GM12878 (cell line): ENCODE measurements at regions not wholly inside any gene's neighbourhood (a gene's known extent, or its start where the extent isn't known, plus 50 kb on each side); places are given as distances from the start of the nearest gene placed in this dataset.
A peak's percentile ranks its signal among the peaks of the same experiment; 100 is the strongest.

Experiments used
- BACH1 ChIP-seq: fragments of 450-650 bp; IDR thresholded peaks from 2 replicates; pipeline ENCODE4 v1.6.1; 2017; ENCODE audit warnings: mild to moderate bottlenecking, borderline replicate concordance
- KLF5 ChIP-seq: fragments of 450-650 bp; IDR thresholded peaks from 2 replicates; pipeline ENCODE4 v1.6.1; 2014; ENCODE audit warnings: mild to moderate bottlenecking; ENCODE audit not compliant: partially characterized antibody
- MTA2 ChIP-seq: fragments of 450-650 bp; IDR thresholded peaks from 2 replicates; pipeline ENCODE4 v1.6.1; 2016; ENCODE audit warnings: low read depth, mild to moderate bottlenecking, moderate library complexity
- MYB ChIP-seq: fragments of 150-350 bp; IDR thresholded peaks from 2 replicates; pipeline ENCODE4 v1.6.1; 2014; ENCODE audit warnings: mild to moderate bottlenecking, low read depth, low read length, borderline replicate concordance
- NFYB ChIP-seq: IDR thresholded peaks from 2 replicates; pipeline ENCODE4 v1.6.1; 2011; ENCODE audit warnings: low read depth, mild to moderate bottlenecking, low read length, improper control_type of control experiment, moderate library complexity; ENCODE audit not compliant: insufficient read depth
- RFX5 ChIP-seq: IDR thresholded peaks from 2 replicates; pipeline ENCODE4 v1.6.1; 2011; ENCODE audit warnings: low read depth, low read length, improper control_type of control experiment
- SIN3A ChIP-seq: IDR thresholded peaks from 2 replicates; pipeline ENCODE4 v1.6.1; 2012; ENCODE audit warnings: low read depth, low read length, improper control_type of control experiment
- TCF12 ChIP-seq: IDR thresholded peaks from 2 replicates; pipeline ENCODE4 v1.6.1; 2011; ENCODE audit warnings: low read depth, mild to moderate bottlenecking, low read length
- TF ChIP-seq, protein P1 (sequence below): fragments of 450-650 bp; formaldehyde crosslinking; IDR thresholded peaks from 2 replicates; pipeline ENCODE4 v1.4.0; 2020; ENCODE audit warnings: mild to moderate bottlenecking, moderate library complexity
- TF ChIP-seq, protein P2 (sequence below), 3 experiments: IDR thresholded peaks in 2 of 3; conservative IDR thresholded peaks in 1 of 3; 2 replicates each; pipeline ENCODE4 v1.5.1; 2011; ENCODE audit warnings: low read depth in 3 of 3, low read length in 3 of 3, mild to moderate bottlenecking in 3 of 3, control low read depth in 2 of 3, moderate library complexity in 2 of 3, inconsistent platforms in 1 of 3, mixed read lengths in 1 of 3; ENCODE audit not compliant: control insufficient read depth in 2 of 3, insufficient read depth in 1 of 3; ENCODE audit errors: extremely low read depth in 1 of 3
- TF ChIP-seq, protein P3 (sequence below): fragments of 450-650 bp; formaldehyde crosslinking; IDR thresholded peaks from 2 replicates; pipeline ENCODE4 v1.4.0; 2022; ENCODE audit warnings: mild to moderate bottlenecking, moderate library complexity
- TF ChIP-seq, protein P4 (sequence below): IDR thresholded peaks from 2 replicates; pipeline ENCODE4 v1.6.1; 2011; ENCODE audit warnings: low read depth, mild to moderate bottlenecking, low read length, moderate library complexity, borderline replicate concordance; ENCODE audit errors: extremely low read depth
- TF ChIP-seq, protein P5 (sequence below): fragments of 450-650 bp; IDR thresholded peaks from 2 replicates; pipeline ENCODE4 v1.6.1; 2018; ENCODE audit warnings: mild to moderate bottlenecking, low read depth, moderate library complexity; ENCODE audit not compliant: partially characterized antibody
- TF ChIP-seq, protein P6 (sequence below): IDR thresholded peaks from 2 replicates; pipeline ENCODE4 v1.6.1; 2011; ENCODE audit warnings: borderline replicate concordance, low read depth, mild to moderate bottlenecking, moderate library complexity, mixed read lengths, low read length; ENCODE audit not compliant: insufficient read depth; ENCODE audit errors: extremely low read length

DNA sequence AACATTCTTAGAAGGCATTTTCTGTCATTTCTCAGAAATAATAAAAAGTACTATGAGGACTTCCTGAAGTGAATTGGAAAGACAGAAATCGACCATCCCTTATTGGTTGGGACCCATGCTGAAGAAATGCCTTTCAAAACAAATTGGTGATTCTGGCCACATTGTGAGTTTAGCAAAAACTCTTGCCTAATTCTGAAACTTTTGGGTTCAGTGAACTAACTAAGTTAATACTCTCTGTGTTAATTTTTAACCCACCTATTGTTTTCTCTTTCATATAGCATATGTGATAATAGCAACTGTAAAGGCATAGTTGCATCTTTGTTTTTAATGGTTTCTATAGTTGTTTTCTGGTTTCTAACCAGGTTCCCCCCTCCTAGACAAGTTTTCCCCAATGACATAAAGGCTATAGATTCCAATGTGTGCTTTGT, 129.3 kb upstream of the FAT1 start (continued):
- TF ChIP-seq, protein P1, sequence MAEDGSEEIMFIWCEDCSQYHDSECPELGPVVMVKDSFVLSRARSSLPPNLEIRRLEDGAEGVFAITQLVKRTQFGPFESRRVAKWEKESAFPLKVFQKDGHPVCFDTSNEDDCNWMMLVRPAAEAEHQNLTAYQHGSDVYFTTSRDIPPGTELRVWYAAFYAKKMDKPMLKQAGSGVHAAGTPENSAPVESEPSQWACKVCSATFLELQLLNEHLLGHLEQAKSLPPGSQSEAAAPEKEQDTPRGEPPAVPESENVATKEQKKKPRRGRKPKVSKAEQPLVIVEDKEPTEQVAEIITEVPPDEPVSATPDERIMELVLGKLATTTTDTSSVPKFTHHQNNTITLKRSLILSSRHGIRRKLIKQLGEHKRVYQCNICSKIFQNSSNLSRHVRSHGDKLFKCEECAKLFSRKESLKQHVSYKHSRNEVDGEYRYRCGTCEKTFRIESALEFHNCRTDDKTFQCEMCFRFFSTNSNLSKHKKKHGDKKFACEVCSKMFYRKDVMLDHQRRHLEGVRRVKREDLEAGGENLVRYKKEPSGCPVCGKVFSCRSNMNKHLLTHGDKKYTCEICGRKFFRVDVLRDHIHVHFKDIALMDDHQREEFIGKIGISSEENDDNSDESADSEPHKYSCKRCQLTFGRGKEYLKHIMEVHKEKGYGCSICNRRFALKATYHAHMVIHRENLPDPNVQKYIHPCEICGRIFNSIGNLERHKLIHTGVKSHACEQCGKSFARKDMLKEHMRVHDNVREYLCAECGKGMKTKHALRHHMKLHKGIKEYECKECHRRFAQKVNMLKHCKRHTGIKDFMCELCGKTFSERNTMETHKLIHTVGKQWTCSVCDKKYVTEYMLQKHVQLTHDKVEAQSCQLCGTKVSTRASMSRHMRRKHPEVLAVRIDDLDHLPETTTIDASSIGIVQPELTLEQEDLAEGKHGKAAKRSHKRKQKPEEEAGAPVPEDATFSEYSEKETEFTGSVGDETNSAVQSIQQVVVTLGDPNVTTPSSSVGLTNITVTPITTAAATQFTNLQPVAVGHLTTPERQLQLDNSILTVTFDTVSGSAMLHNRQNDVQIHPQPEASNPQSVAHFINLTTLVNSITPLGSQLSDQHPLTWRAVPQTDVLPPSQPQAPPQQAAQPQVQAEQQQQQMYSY (CRISPR knock-in tag): no peak
- TF ChIP-seq TCF12: no peak
- TF ChIP-seq BACH1: no peak
- TF ChIP-seq, protein P2, sequence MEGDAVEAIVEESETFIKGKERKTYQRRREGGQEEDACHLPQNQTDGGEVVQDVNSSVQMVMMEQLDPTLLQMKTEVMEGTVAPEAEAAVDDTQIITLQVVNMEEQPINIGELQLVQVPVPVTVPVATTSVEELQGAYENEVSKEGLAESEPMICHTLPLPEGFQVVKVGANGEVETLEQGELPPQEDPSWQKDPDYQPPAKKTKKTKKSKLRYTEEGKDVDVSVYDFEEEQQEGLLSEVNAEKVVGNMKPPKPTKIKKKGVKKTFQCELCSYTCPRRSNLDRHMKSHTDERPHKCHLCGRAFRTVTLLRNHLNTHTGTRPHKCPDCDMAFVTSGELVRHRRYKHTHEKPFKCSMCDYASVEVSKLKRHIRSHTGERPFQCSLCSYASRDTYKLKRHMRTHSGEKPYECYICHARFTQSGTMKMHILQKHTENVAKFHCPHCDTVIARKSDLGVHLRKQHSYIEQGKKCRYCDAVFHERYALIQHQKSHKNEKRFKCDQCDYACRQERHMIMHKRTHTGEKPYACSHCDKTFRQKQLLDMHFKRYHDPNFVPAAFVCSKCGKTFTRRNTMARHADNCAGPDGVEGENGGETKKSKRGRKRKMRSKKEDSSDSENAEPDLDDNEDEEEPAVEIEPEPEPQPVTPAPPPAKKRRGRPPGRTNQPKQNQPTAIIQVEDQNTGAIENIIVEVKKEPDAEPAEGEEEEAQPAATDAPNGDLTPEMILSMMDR (IDR thresholded peaks at IDR 0.05 in 2 of 3, conservative IDR thresholded peaks at IDR 0.05 in 1 of 3; ENCODE audit: control insufficient read depth in 2 of 3, extremely low read depth in 1 of 3, insufficient read depth in 1 of 3, low read depth in 3 of 3, low read length in 3 of 3): no peak
- peak; percentile 50 for TF ChIP-seq MTA2
- TF ChIP-seq NFYB: no peak
- no peak for TF ChIP-seq SIN3A
- TF ChIP-seq, protein P3, sequence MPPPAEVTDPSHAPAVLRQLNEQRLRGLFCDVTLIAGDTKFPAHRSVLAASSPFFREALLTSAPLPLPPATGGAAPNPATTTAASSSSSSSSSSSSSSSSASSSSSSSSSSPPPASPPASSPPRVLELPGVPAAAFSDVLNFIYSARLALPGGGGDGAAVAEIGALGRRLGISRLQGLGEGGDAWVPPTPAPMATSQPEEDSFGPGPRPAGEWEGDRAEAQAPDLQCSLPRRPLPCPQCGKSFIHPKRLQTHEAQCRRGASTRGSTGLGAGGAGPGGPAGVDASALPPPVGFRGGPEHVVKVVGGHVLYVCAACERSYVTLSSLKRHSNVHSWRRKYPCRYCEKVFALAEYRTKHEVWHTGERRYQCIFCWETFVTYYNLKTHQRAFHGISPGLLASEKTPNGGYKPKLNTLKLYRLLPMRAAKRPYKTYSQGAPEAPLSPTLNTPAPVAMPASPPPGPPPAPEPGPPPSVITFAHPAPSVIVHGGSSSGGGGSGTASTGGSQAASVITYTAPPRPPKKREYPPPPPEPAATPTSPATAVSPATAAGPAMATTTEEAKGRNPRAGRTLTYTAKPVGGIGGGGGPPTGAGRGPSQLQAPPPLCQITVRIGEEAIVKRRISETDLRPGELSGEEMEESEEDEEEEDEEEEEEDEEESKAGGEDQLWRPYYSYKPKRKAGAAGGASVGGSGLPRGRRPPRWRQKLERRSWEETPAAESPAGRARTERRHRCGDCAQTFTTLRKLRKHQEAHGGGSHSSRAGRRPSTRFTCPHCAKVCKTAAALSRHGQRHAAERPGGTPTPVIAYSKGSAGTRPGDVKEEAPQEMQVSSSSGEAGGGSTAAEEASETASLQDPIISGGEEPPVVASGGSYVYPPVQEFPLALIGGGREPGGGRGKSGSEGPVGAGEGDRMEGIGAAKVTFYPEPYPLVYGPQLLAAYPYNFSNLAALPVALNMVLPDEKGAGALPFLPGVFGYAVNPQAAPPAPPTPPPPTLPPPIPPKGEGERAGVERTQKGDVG: no peak
- TF ChIP-seq, protein P4, sequence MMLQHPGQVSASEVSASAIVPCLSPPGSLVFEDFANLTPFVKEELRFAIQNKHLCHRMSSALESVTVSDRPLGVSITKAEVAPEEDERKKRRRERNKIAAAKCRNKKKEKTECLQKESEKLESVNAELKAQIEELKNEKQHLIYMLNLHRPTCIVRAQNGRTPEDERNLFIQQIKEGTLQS: no peak
- TF ChIP-seq, protein P5, sequence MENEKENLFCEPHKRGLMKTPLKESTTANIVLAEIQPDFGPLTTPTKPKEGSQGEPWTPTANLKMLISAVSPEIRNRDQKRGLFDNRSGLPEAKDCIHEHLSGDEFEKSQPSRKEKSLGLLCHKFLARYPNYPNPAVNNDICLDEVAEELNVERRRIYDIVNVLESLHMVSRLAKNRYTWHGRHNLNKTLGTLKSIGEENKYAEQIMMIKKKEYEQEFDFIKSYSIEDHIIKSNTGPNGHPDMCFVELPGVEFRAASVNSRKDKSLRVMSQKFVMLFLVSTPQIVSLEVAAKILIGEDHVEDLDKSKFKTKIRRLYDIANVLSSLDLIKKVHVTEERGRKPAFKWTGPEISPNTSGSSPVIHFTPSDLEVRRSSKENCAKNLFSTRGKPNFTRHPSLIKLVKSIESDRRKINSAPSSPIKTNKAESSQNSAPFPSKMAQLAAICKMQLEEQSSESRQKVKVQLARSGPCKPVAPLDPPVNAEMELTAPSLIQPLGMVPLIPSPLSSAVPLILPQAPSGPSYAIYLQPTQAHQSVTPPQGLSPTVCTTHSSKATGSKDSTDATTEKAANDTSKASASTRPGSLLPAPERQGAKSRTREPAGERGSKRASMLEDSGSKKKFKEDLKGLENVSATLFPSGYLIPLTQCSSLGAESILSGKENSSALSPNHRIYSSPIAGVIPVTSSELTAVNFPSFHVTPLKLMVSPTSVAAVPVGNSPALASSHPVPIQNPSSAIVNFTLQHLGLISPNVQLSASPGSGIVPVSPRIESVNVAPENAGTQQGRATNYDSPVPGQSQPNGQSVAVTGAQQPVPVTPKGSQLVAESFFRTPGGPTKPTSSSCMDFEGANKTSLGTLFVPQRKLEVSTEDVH: no peak
- TF ChIP-seq, protein P6, sequence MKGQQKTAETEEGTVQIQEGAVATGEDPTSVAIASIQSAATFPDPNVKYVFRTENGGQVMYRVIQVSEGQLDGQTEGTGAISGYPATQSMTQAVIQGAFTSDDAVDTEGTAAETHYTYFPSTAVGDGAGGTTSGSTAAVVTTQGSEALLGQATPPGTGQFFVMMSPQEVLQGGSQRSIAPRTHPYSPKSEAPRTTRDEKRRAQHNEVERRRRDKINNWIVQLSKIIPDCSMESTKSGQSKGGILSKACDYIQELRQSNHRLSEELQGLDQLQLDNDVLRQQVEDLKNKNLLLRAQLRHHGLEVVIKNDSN: no peak
- no peak for TF ChIP-seq KLF5
- TF ChIP-seq RFX5: no peak
- no peak for TF ChIP-seq MYB
